ENCODE measurements at regions not wholly inside any gene's neighbourhood (a gene's known extent, or its start where the extent isn't known, plus 50 kb on each side); places are given as distances from the start of the nearest gene placed in this dataset.

DNA sequence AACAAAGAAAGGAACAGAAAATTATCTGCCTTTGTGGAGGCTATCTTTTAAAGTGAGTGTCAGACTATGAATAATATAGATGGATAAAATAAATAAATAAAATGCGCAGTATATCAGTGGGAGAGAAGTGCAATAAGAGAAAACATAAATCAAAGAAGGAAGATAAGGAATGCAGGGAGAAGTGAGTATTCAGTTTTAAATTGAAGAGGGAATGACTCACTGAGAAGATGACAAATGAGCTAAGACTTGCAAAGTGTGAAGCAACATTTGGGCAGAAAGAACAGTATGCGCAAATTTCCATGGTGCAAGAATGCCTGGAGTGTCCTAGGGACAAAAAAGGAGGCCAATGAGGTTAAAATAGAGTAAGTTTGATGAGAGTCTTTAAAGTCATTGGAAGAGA is 1300.1 kb upstream of the ALCAM start:
- H4K91ac ChIP-seq (replicated peaks; ENCODE audit: insufficient read length, low read length), result no peak overlapping the region
- TF ChIP-seq CEBPB (IDR thresholded peaks at IDR 0.05; ENCODE audit: low read depth, low read length) (peak; percentile 86), JUND (IDR thresholded peaks at IDR 0.05; ENCODE audit: low read length) (0 out of 2 replicates have a peak, but pooled peaks have one; percentile 39)
- TF ChIP-seq, protein P1, sequence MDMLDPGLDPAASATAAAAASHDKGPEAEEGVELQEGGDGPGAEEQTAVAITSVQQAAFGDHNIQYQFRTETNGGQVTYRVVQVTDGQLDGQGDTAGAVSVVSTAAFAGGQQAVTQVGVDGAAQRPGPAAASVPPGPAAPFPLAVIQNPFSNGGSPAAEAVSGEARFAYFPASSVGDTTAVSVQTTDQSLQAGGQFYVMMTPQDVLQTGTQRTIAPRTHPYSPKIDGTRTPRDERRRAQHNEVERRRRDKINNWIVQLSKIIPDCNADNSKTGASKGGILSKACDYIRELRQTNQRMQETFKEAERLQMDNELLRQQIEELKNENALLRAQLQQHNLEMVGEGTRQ (IDR thresholded peaks at IDR 0.05; ENCODE audit: low read length), result no peak
- H2AK5ac ChIP-seq (ENCODE audit: low read depth, low read length), result no peak overlapping the region
- H3K4me1 ChIP-seq (replicated peaks in 1 of 4; ENCODE audit: control insufficient read depth in 3 of 4, insufficient read depth in 4 of 4, low read length in 3 of 4), result 0 out of 7 replicates have a peak, but pooled peaks cover 0 to 3% (median 0%) of the 10 kb centered on the region in 4 experiments
- no peak overlapping the region for H3K23ac ChIP-seq (ENCODE audit: insufficient read length)
- no peak overlapping the region for H2BK12ac ChIP-seq (ENCODE audit: low read depth, low read length)
- no peak overlapping the region for H3K4me2 ChIP-seq (ENCODE audit: insufficient read depth in 1 of 2, low read depth in 2 of 2, low read length in 2 of 2)
- H4K20me1 ChIP-seq (replicated peaks in 1 of 2; ENCODE audit: control insufficient read depth in 1 of 2, insufficient read depth in 2 of 2, low read length in 2 of 2), result no peaks in the 10 kb centered on the region
- H2BK5ac ChIP-seq (ENCODE audit: low read depth, low read length), result no peak overlapping the region
- CTCF ChIA-PET (ENCODE audit: partially characterized antibody), result no interaction called here
- H2BK15ac ChIP-seq (ENCODE audit: low read length), result no peak overlapping the region
- no peak overlapping the region for H2BK20ac ChIP-seq (ENCODE audit: low read length)
- 91% methylated on average over 2 of the region's 2 CpGs; no CpG with 5 or more reads in 1 of the 2 experiments for WGBS, 2 experiments (ENCODE audit: extremely low coverage in 1 of 2, insufficient coverage in 1 of 2, insufficient read length in 1 of 2, insufficient replicate concordance in 2 of 2, low coverage in 1 of 2, low lambda C conversion rate in 2 of 2, missing lambda C conversion rate in 1 of 2)
- H3K18ac ChIP-seq (ENCODE audit: extremely low read depth, low read length), result no peak overlapping the region
- H4K8ac ChIP-seq (ENCODE audit: extremely low read depth, insufficient read depth, low read length), result no peak overlapping the region
- no peak overlapping the region for H3K9ac ChIP-seq (replicated peaks in 1 of 4; ENCODE audit: extremely low read depth in 1 of 4, low read depth in 3 of 4, low read length in 3 of 4)
- H2BK120ac ChIP-seq (replicated peaks; ENCODE audit: low read depth, low read length), result no peak overlapping the region
- H3K9me3 ChIP-seq (ENCODE audit: insufficient read depth in 2 of 2, low read depth in 1 of 2, low read length in 1 of 2), result no peaks in the 10 kb centered on the region
- H3K79me1 ChIP-seq (ENCODE audit: low read depth, low read length), result no peaks in the 10 kb centered on the region
- no peak overlapping the region for H3K56ac ChIP-seq (replicated peaks; ENCODE audit: insufficient read length, low read depth, low read length)
- DNase-seq (ENCODE audit: low read depth in 1 of 2, low spot score in 2 of 2), result no peak
- no peak overlapping the region for H3K14ac ChIP-seq (ENCODE audit: insufficient read length)
- no peak for FAIRE-seq
- POLR2A ChIA-PET (ENCODE audit: partially characterized antibody), result no interaction called here
- no peak overlapping the region for H4K5ac ChIP-seq (ENCODE audit: insufficient read length, low read depth, low read length)
- no peaks in the 10 kb centered on the region for H3K27me3 ChIP-seq (replicated peaks in 1 of 4; ENCODE audit: control insufficient read depth in 3 of 4, extremely low read depth in 1 of 4, insufficient read depth in 3 of 4, low read length in 3 of 4)
- H3K79me2 ChIP-seq (ENCODE audit: control insufficient read depth in 1 of 2, insufficient read depth in 2 of 2, low read length in 2 of 2), result no peaks in the 10 kb centered on the region
- H3K23me2 ChIP-seq (ENCODE audit: low read depth, low read length), result no peaks in the 10 kb centered on the region
- H3K4ac ChIP-seq (replicated peaks; ENCODE audit: insufficient read length, low read depth, low read length), result no peak overlapping the region
- H2AFZ ChIP-seq (ENCODE audit: low read length), result no peak overlapping the region
- no peak overlapping the region for H3K4me3 ChIP-seq (ENCODE audit: extremely low read depth in 1 of 4, insufficient read depth in 2 of 4, low read depth in 3 of 4, low read length in 4 of 4)
- no peaks in the 10 kb centered on the region for H3K36me3 ChIP-seq (ENCODE audit: control insufficient read depth in 2 of 4, insufficient read depth in 4 of 4, low read length in 3 of 4)
- no peak overlapping the region for H3K27ac ChIP-seq (ENCODE audit: low read depth, low read length)
